GM12878 (cell line): ENCODE measurements at regions not wholly inside any gene's neighbourhood (a gene's known extent, or its start where the extent isn't known, plus 50 kb on each side); places are given as distances from the start of the nearest gene placed in this dataset.

Experiments used
- ATAC-seq: fragments of 200-7000 bp; cut with Tn5 transposase; 3 replicates; pipeline ENCODE4 v1.9.1; 2020; ENCODE audit warnings: mild to moderate bottlenecking, moderate library complexity
- BruUV-seq: library from RNA; stranded (reverse); fragments of 400-500 nt; replicated peaks from 2 replicates; lab custom pipeline; 2021; lab: Mats Ljungman, UMichigan
- CTCF ChIA-PET: fragments of 300-600 bp; sonication (Branson Sonifier 250); formaldehyde crosslinking; extraction: SDS; loops from one replicate; lab custom pipeline; 2021; ENCODE audit warnings: inconsistent platforms; lab: Yijun Ruan, JAX
- POLR2A ChIA-PET: fragments of 350-600 bp; formaldehyde crosslinking; extraction: SDS; loops from one replicate; lab custom pipeline; 2021; ENCODE audit warnings: inconsistent platforms; lab: Charles Lee
- RAD21 ChIA-PET: fragments of 300-600 bp; sonication (Branson Sonifier 250); formaldehyde crosslinking; loops from one replicate; lab custom pipeline; 2023; ENCODE audit warnings: antibody characterized with exemption; ENCODE audit not compliant: unreplicated experiment; lab: Charles Lee
- SMC1A ChIA-PET: fragments of 300-600 bp; sonication (Branson Sonifier 250); formaldehyde crosslinking; loops from one replicate; lab custom pipeline; 2023; ENCODE audit not compliant: unreplicated experiment, uncharacterized antibody; lab: Charles Lee
- DNase-seq: peaks from one replicate; pipeline ENCODE4 v3.0.0-alpha.2; 2011; ENCODE audit warnings: low read depth, low spot score
- FAIRE-seq: peaks from 3 replicates; lab custom pipeline; 2011; peaks lifted over from hg19 to GRCh38; lab: Jason Lieb, UNC
- H2AFZ ChIP-seq: 2 replicates; pipeline ENCODE4 v1.6.0; 2011; ENCODE audit warnings: low read depth, low read length, control low read depth; ENCODE audit not compliant: control insufficient read depth
- H3K27ac ChIP-seq: 2 replicates; pipeline ENCODE4 v1.5.1; 2011; ENCODE audit warnings: control low read depth; ENCODE audit not compliant: control insufficient read depth, insufficient read depth
- H3K27me3 ChIP-seq, 2 experiments: replicated peaks in 1 of 2; 2 replicates each; pipeline versions ENCODE4 v1.6.0 to v1.6.1; 2011; ENCODE audit warnings: low read length in 1 of 2; ENCODE audit not compliant: control insufficient read depth in 2 of 2, insufficient read depth in 2 of 2
- H3K36me3 ChIP-seq, 2 experiments: 2 replicates each; pipeline ENCODE4 v1.5.1; 2011; ENCODE audit warnings: low read length in 1 of 2; ENCODE audit not compliant: control insufficient read depth in 2 of 2, insufficient read depth in 2 of 2
- H3K4me1 ChIP-seq: 2 replicates; pipeline ENCODE4 v1.6.1; 2011; ENCODE audit warnings: mild to moderate bottlenecking, low read length, moderate library complexity, mixed read lengths; ENCODE audit not compliant: control insufficient read depth, insufficient read depth
- H3K4me2 ChIP-seq: 2 replicates; pipeline ENCODE4 v1.6.0; 2011; ENCODE audit warnings: control low read depth; ENCODE audit not compliant: control insufficient read depth, insufficient read depth
- H3K4me3 ChIP-seq: fragments of 200-600 bp; sonication (generic); 2 replicates; pipeline ENCODE4 v1.5.1; 2016
- H3K79me2 ChIP-seq: 2 replicates; pipeline ENCODE4 v1.6.0; 2011; ENCODE audit warnings: low read length; ENCODE audit not compliant: control insufficient read depth, insufficient read depth
- H3K9ac ChIP-seq: 2 replicates; pipeline ENCODE4 v1.8.0; 2011; ENCODE audit warnings: low read length, control low read depth, mixed read lengths; ENCODE audit not compliant: control insufficient read depth, insufficient read depth
- H3K9me3 ChIP-seq: replicated peaks from 3 replicates; pipeline ENCODE4 v1.5.1; 2011; ENCODE audit warnings: mild to moderate bottlenecking, low read length; ENCODE audit not compliant: control insufficient read depth, insufficient read depth
- H4K20me1 ChIP-seq: 2 replicates; pipeline ENCODE4 v1.6.0; 2011; ENCODE audit not compliant: control insufficient read depth, insufficient read depth
- BCL11A ChIP-seq: IDR thresholded peaks from 2 replicates; pipeline ENCODE4 v1.6.1; 2011; ENCODE audit warnings: low read depth, low read length
- E4F1 ChIP-seq: fragments of 450-650 bp; IDR thresholded peaks from 2 replicates; pipeline ENCODE4 v1.6.1; 2018; ENCODE audit warnings: borderline replicate concordance, mild to moderate bottlenecking; ENCODE audit not compliant: partially characterized antibody
- ESRRA ChIP-seq: IDR thresholded peaks from 2 replicates; pipeline ENCODE4 v1.6.1; 2012; ENCODE audit warnings: mild to moderate bottlenecking, low read length, improper control_type of control experiment
- HDAC2 ChIP-seq: fragments of 200-600 bp; sonication (generic); IDR thresholded peaks from 2 replicates; pipeline ENCODE4 v1.6.1; 2017
- MLLT1 ChIP-seq: fragments of 450-650 bp; IDR thresholded peaks from 2 replicates; pipeline ENCODE4 v1.6.1; 2016; ENCODE audit warnings: mild to moderate bottlenecking
- STAT1 ChIP-seq: fragments of 450-650 bp; conservative IDR thresholded peaks from 2 replicates; pipeline ENCODE4 v1.6.1; 2014; ENCODE audit warnings: antibody characterized with exemption, mild to moderate bottlenecking
- in situ Hi-C: fragments of 300-500 bp; cut with MboI; formaldehyde crosslinking; loops from 9 replicates; pipeline ENCODE4 v1.14.3; 2018; ENCODE audit warnings: mixed read lengths
- intact Hi-C: fragments of 100-400 bp; cut with micrococcal nuclease; formaldehyde crosslinking; loops from one replicate; pipeline ENCODE4 v1.14.2; 2022; ENCODE audit not compliant: unreplicated experiment

GRCh38 chr4:156414406-156414805 is 460.7 kb upstream of the CTSO start:
- ATAC-seq (no peak), FAIRE-seq (no peak), DNase-seq (no peak)
- no peaks in the 10 kb centered on the region; a peak in 1 of 4 replicates for H3K27me3 ChIP-seq
- no peaks in the 10 kb centered on the region for H3K9me3 ChIP-seq
- no peak overlapping the region for H3K4me3 ChIP-seq
- SMC1A ChIA-PET: interaction anchor here (1.6 kb wide), 1 partner anchor 17 kb away, joined by 4 read pairs; no protein-coding TSS in a partner anchor
- no peaks in the 10 kb centered on the region for H3K4me1 ChIP-seq
- H3K79me2 ChIP-seq: no peaks in the 10 kb centered on the region
- H3K9ac ChIP-seq: no peak overlapping the region
- POLR2A ChIA-PET: no interaction called here
- in situ Hi-C loops: no loop called here
- BruUV-seq: no TSS peak
- intact Hi-C loops: no loop called here
- H3K27ac ChIP-seq: no peak overlapping the region
- CTCF ChIA-PET: interaction anchor here (0.6 to 0.7 kb wide), 2 partner anchors 589 to 1152 kb away, joined by 3 read pairs; no protein-coding TSS in a partner anchor
- no peak for TF ChIP-seq STAT1
- TF ChIP-seq MLLT1: no peak
- TF ChIP-seq E4F1: no peak
- TF ChIP-seq HDAC2: no peak
- TF ChIP-seq ESRRA: no peak
- TF ChIP-seq BCL11A: no peak
- H2AFZ ChIP-seq: no peak overlapping the region
- no peak overlapping the region for H3K4me2 ChIP-seq
- H3K36me3 ChIP-seq: no peaks in the 10 kb centered on the region
- RAD21 ChIA-PET: no interaction called here
- H4K20me1 ChIP-seq: no peaks in the 10 kb centered on the region
